ENCODE measurements at regions not wholly inside any gene's neighbourhood (a gene's known extent, or its start where the extent isn't known, plus 50 kb on each side); places are given as distances from the start of the nearest gene placed in this dataset.
A peak's percentile ranks its signal among the peaks of the same experiment; 100 is the strongest.

GRCh38 chr14:22026527-22026926, 352.9 kb upstream of the OR4E1 start:
- no peak overlapping the region for H3K4me3 ChIP-seq (ENCODE audit: low read length in 2 of 2)
- WGBS, 2 donors, result 36 to 41% methylated on average over 2 of the region's 2 CpGs
- DNase-seq (no peak), ATAC-seq (ENCODE audit: low FRiP score) (no peak)
- no peaks in the 10 kb centered on the region for H3K36me3 ChIP-seq (ENCODE audit: control insufficient read depth in 1 of 2, insufficient read depth in 2 of 2, low read length in 1 of 2)
- no peak overlapping the region for H3K27ac ChIP-seq (ENCODE audit: low read depth in 1 of 2, low read length in 2 of 2)
- no peaks in the 10 kb centered on the region for H3K4me1 ChIP-seq (ENCODE audit: control insufficient read depth in 1 of 2, insufficient read depth in 2 of 2, low read length in 2 of 2)
- H3K27me3 ChIP-seq (ENCODE audit: control insufficient read depth in 1 of 2, insufficient read depth in 2 of 2, low read length in 1 of 2), result no peaks in the 10 kb centered on the region
- intact Hi-C loops (cut with DNase I), result no loop called here
- no peaks in the 10 kb centered on the region for H3K9me3 ChIP-seq (ENCODE audit: control insufficient read depth, low read length)

- intact Hi-C loops (cut with DNase I), result no loop called here
- H3K9me3 ChIP-seq (ENCODE audit: control insufficient read depth, low read length), result no peaks in the 10 kb centered on the region
- ATAC-seq (ENCODE audit: low FRiP score), result no peak
- H3K36me3 ChIP-seq (ENCODE audit: control insufficient read depth in 1 of 2, insufficient read depth in 2 of 2, low read length in 1 of 2), result no peaks in the 10 kb centered on the region
- no peaks in the 10 kb centered on the region for H3K4me1 ChIP-seq (ENCODE audit: control insufficient read depth in 1 of 2, insufficient read depth in 2 of 2, low read length in 2 of 2)
- 48 to 59% methylated on average over 1 of the region's 1 CpG for WGBS, 2 donors
- no peak for DNase-seq
- no peaks in the 10 kb centered on the region for H3K27me3 ChIP-seq (ENCODE audit: control insufficient read depth in 1 of 2, insufficient read depth in 2 of 2, low read length in 1 of 2)
- H3K4me3 ChIP-seq (ENCODE audit: low read length in 2 of 2), result no peak overlapping the region
- no peak overlapping the region for H3K27ac ChIP-seq (ENCODE audit: low read depth in 1 of 2, low read length in 2 of 2)
These were observed 352.3 kb upstream of the OR4E1 start for GRCh38 chr14:22025879-22026278.

GRCh38 chr14:22024137-22024536, 350.5 kb upstream of the OR4E1 start:
- no peak for DNase-seq
- Histone ChIP-seq H3K27ac (ENCODE audit: low read depth in 1 of 2, low read length in 2 of 2) (no peak overlapping the region), H3K9me3 (ENCODE audit: control insufficient read depth, low read length) (no peaks in the 10 kb centered on the region), H3K36me3 (ENCODE audit: control insufficient read depth in 1 of 2, insufficient read depth in 2 of 2, low read length in 1 of 2) (no peaks in the 10 kb centered on the region), H3K4me3 (ENCODE audit: low read length in 2 of 2) (no peak overlapping the region), H3K27me3 (ENCODE audit: control insufficient read depth in 1 of 2, insufficient read depth in 2 of 2, low read length in 1 of 2) (no peaks in the 10 kb centered on the region), H3K4me1 (ENCODE audit: control insufficient read depth in 1 of 2, insufficient read depth in 2 of 2, low read length in 2 of 2) (no peaks in the 10 kb centered on the region)
- WGBS, 2 donors, result 28 to 43% methylated on average over 1 of the region's 1 CpG
- intact Hi-C loops (cut with DNase I), result no loop called here
- no peak for ATAC-seq (ENCODE audit: low FRiP score)

- no peaks in the 10 kb centered on the region for H3K27me3 ChIP-seq (ENCODE audit: control insufficient read depth in 1 of 2, insufficient read depth in 2 of 2, low read length in 1 of 2)
- no peak overlapping the region for H3K27ac ChIP-seq (ENCODE audit: low read depth in 1 of 2, low read length in 2 of 2)
- no peaks in the 10 kb centered on the region for H3K9me3 ChIP-seq (ENCODE audit: control insufficient read depth, low read length)
- no peak for ATAC-seq (ENCODE audit: low FRiP score)
- 67 to 73% methylated on average over 1 of the region's 1 CpG for WGBS, 2 donors
- intact Hi-C loops (cut with DNase I), result no loop called here
- DNase-seq, result no peak
- no peak overlapping the region for H3K4me3 ChIP-seq (ENCODE audit: low read length in 2 of 2)
- no peaks in the 10 kb centered on the region for H3K36me3 ChIP-seq (ENCODE audit: control insufficient read depth in 1 of 2, insufficient read depth in 2 of 2, low read length in 1 of 2)
- H3K4me1 ChIP-seq (ENCODE audit: control insufficient read depth in 1 of 2, insufficient read depth in 2 of 2, low read length in 2 of 2), result no peaks in the 10 kb centered on the region
These were observed 345.3 kb upstream of the OR4E1 start for GRCh38 chr14:22018890-22019289.

- DNase-seq (no peak), ATAC-seq (ENCODE audit: low FRiP score) (no peak)
- no peaks in the 10 kb centered on the region for H3K4me1 ChIP-seq (ENCODE audit: control insufficient read depth in 1 of 2, insufficient read depth in 2 of 2, low read length in 2 of 2)
- intact Hi-C loops (cut with DNase I), result no loop called here
- 64 to 69% methylated on average over 3 of the region's 3 CpGs for WGBS, 2 donors
- peaks cover 3% of the 10 kb centered on the region for H3K9me3 ChIP-seq (ENCODE audit: control insufficient read depth, low read length)
- no peaks in the 10 kb centered on the region for H3K36me3 ChIP-seq (ENCODE audit: control insufficient read depth in 1 of 2, insufficient read depth in 2 of 2, low read length in 1 of 2)
- H3K27ac ChIP-seq (ENCODE audit: low read depth in 1 of 2, low read length in 2 of 2), result no peak overlapping the region
- H3K4me3 ChIP-seq (ENCODE audit: low read length in 2 of 2), result no peak overlapping the region
- no peaks in the 10 kb centered on the region for H3K27me3 ChIP-seq (ENCODE audit: control insufficient read depth in 1 of 2, insufficient read depth in 2 of 2, low read length in 1 of 2)
These were observed 338.8 kb upstream of the OR4E1 start for GRCh38 chr14:22012452-22012851.

- DNase-seq (no peak), ATAC-seq (ENCODE audit: low FRiP score) (peak; percentile 27)
- intact Hi-C loops (cut with DNase I), result no loop called here
- Histone ChIP-seq H3K4me3 (ENCODE audit: low read length in 2 of 2) (no peak overlapping the region), H3K9me3 (ENCODE audit: control insufficient read depth, low read length) (peaks cover 3% of the 10 kb centered on the region), H3K27me3 (ENCODE audit: control insufficient read depth in 1 of 2, insufficient read depth in 2 of 2, low read length in 1 of 2) (no peaks in the 10 kb centered on the region), H3K27ac (ENCODE audit: low read depth in 1 of 2, low read length in 2 of 2) (no peak overlapping the region), H3K36me3 (ENCODE audit: control insufficient read depth in 1 of 2, insufficient read depth in 2 of 2, low read length in 1 of 2) (no peaks in the 10 kb centered on the region), H3K4me1 (ENCODE audit: control insufficient read depth in 1 of 2, insufficient read depth in 2 of 2, low read length in 2 of 2) (no peaks in the 10 kb centered on the region)
- WGBS, 2 donors, result 78 to 79% methylated on average over 2 of the region's 2 CpGs
These were observed 337.6 kb upstream of the OR4E1 start for GRCh38 chr14:22011253-22011642.

GRCh38 chr14:22010545-22011252, 337.1 kb upstream of the OR4E1 start:
- intact Hi-C loops (cut with DNase I), result no loop called here
- Histone ChIP-seq H3K4me1 (ENCODE audit: control insufficient read depth in 1 of 2, insufficient read depth in 2 of 2, low read length in 2 of 2) (no peaks in the 10 kb centered on the region), H3K4me3 (ENCODE audit: low read length in 2 of 2) (no peak overlapping the region), H3K36me3 (ENCODE audit: control insufficient read depth in 1 of 2, insufficient read depth in 2 of 2, low read length in 1 of 2) (no peaks in the 10 kb centered on the region), H3K27ac (ENCODE audit: low read depth in 1 of 2, low read length in 2 of 2) (no peak overlapping the region), H3K9me3 (ENCODE audit: control insufficient read depth, low read length) (peaks cover 3% of the 10 kb centered on the region), H3K27me3 (ENCODE audit: control insufficient read depth in 1 of 2, insufficient read depth in 2 of 2, low read length in 1 of 2) (no peaks in the 10 kb centered on the region)
- no peak for DNase-seq
- ATAC-seq (ENCODE audit: low FRiP score), result peak; percentile 57
- 70 to 74% methylated on average over 2 of the region's 2 CpGs for WGBS, 2 donors

- H3K4me3 ChIP-seq (ENCODE audit: low read length in 2 of 2), result no peak overlapping the region
- no peaks in the 10 kb centered on the region for H3K27me3 ChIP-seq (ENCODE audit: control insufficient read depth in 1 of 2, insufficient read depth in 2 of 2, low read length in 1 of 2)
- no peak overlapping the region for H3K27ac ChIP-seq (ENCODE audit: low read depth in 1 of 2, low read length in 2 of 2)
- WGBS, 2 donors, result 47 to 57% methylated on average over 1 of the region's 1 CpG
- intact Hi-C loops (cut with DNase I), result no loop called here
- no peaks in the 10 kb centered on the region for H3K4me1 ChIP-seq (ENCODE audit: control insufficient read depth in 1 of 2, insufficient read depth in 2 of 2, low read length in 2 of 2)
- H3K36me3 ChIP-seq (ENCODE audit: control insufficient read depth in 1 of 2, insufficient read depth in 2 of 2, low read length in 1 of 2), result no peaks in the 10 kb centered on the region
- H3K9me3 ChIP-seq (ENCODE audit: control insufficient read depth, low read length), result peaks cover 3% of the 10 kb centered on the region
- ATAC-seq (ENCODE audit: low FRiP score) (no peak), DNase-seq (no peak)
These were observed 335.1 kb upstream of the OR4E1 start for GRCh38 chr14:22008766-22009165.

- DNase-seq, result no peak
- Histone ChIP-seq H3K4me1 (ENCODE audit: control insufficient read depth in 1 of 2, insufficient read depth in 2 of 2, low read length in 2 of 2) (no peaks in the 10 kb centered on the region), H3K27me3 (ENCODE audit: control insufficient read depth in 1 of 2, insufficient read depth in 2 of 2, low read length in 1 of 2) (no peaks in the 10 kb centered on the region), H3K9me3 (ENCODE audit: control insufficient read depth, low read length) (peaks cover 3% of the 10 kb centered on the region), H3K27ac (ENCODE audit: low read depth in 1 of 2, low read length in 2 of 2) (no peak overlapping the region), H3K4me3 (ENCODE audit: low read length in 2 of 2) (no peak overlapping the region), H3K36me3 (ENCODE audit: control insufficient read depth in 1 of 2, insufficient read depth in 2 of 2, low read length in 1 of 2) (no peaks in the 10 kb centered on the region)
- intact Hi-C loops (cut with DNase I), result no loop called here
- no peak for ATAC-seq (ENCODE audit: low FRiP score)
- WGBS, 2 donors, result 87% methylated on average over 6 of the region's 6 CpGs
These were observed 334.3 kb upstream of the OR4E1 start for GRCh38 chr14:22007784-22008412.

Data from aorta (tissue), 5 donors.